Caco-2 (cell line): ENCODE measurements at regions not wholly inside any gene's neighbourhood (a gene's known extent, or its start where the extent isn't known, plus 50 kb on each side); places are given as distances from the start of the nearest gene placed in this dataset.

Experiments
- BruUV-seq: library from RNA; stranded (reverse); fragments of 400-500 nt; replicated peaks from 2 replicates; lab custom pipeline; 2021; lab: Mats Ljungman, UMichigan
- CTCF ChIA-PET: fragments of 300-600 bp; sonication (Branson Sonifier 250); formaldehyde crosslinking; loops from one replicate; lab custom pipeline; 2022; ENCODE audit warnings: antibody characterized with exemption; lab: Charles Lee
- POLR2A ChIA-PET: fragments of 300-600 bp; sonication (Branson Sonifier 250); formaldehyde crosslinking; loops from one replicate; lab custom pipeline; 2022; ENCODE audit warnings: antibody characterized with exemption; lab: Charles Lee
- DNase-seq, 2 experiments: peaks; one replicate each; pipeline versions ENCODE4 v3.0.0 to v3.0.0-alpha.2; 2020 to 2022
- H3K27me3 ChIP-seq: replicated peaks from 2 replicates; pipeline ENCODE4 v1.6.0; 2011; ENCODE audit warnings: low read length; ENCODE audit not compliant: control insufficient read depth, insufficient read depth
- H3K36me3 ChIP-seq: 2 replicates; pipeline ENCODE4 v1.5.1; 2011; ENCODE audit warnings: low read length; ENCODE audit not compliant: control insufficient read depth, insufficient read depth
- H3K4me1 ChIP-seq: fragments of 250-450 bp; sonication (Bioruptor Pico); 2 replicates; pipeline ENCODE4 v1.5.1; 2020; ENCODE audit warnings: mild to moderate bottlenecking
- H3K4me3 ChIP-seq: 2 replicates; pipeline ENCODE4 v1.5.1; 2011; ENCODE audit warnings: low read depth, mild to moderate bottlenecking, control low read depth, low read length
- H3K9me3 ChIP-seq: fragments of 250-450 bp; sonication (Bioruptor Pico); 2 replicates; pipeline ENCODE4 v1.5.1; 2020; ENCODE audit warnings: mild to moderate bottlenecking, moderate library complexity
- H3K27ac Mint-ChIP-seq: one replicate; pipeline ENCODE4 v1.8.0; 2022; ENCODE audit warnings: mixed read lengths; ENCODE audit not compliant: unreplicated experiment
- H3K27me3 Mint-ChIP-seq: one replicate; pipeline ENCODE4 v1.8.0; 2022; ENCODE audit warnings: mixed read lengths; ENCODE audit not compliant: insufficient read depth, unreplicated experiment
- H3K36me3 Mint-ChIP-seq: one replicate; pipeline ENCODE4 v1.8.0; 2022; ENCODE audit warnings: mild to moderate bottlenecking, mixed read lengths; ENCODE audit not compliant: insufficient read depth, unreplicated experiment
- H3K4me1 Mint-ChIP-seq: one replicate; pipeline ENCODE4 v1.8.0; 2022; ENCODE audit warnings: low read depth, mixed read lengths; ENCODE audit not compliant: unreplicated experiment
- H3K4me3 Mint-ChIP-seq: one replicate; pipeline ENCODE4 v1.8.0; 2022; ENCODE audit warnings: mild to moderate bottlenecking, moderate library complexity, mixed read lengths; ENCODE audit not compliant: unreplicated experiment
- H3K9me3 Mint-ChIP-seq: one replicate; pipeline ENCODE4 v1.8.0; 2022; ENCODE audit warnings: mixed read lengths; ENCODE audit not compliant: unreplicated experiment
- CTCF ChIP-seq, 2 experiments: fragments of 200-600 bp in 1 of 2; IDR thresholded peaks; 1 replicate in 1 of 2; 2 replicates in 1 of 2; pipeline versions ENCODE4 v1.5.1 to v1.8.0; 2011 to 2022; ENCODE audit warnings: antibody characterized with exemption in 1 of 2, control low read depth in 1 of 2, inconsistent platforms in 1 of 2, low read depth in 1 of 2, low read length in 1 of 2, mild to moderate bottlenecking in 1 of 2, moderate library complexity in 1 of 2; ENCODE audit not compliant: insufficient read depth in 1 of 2, severe bottlenecking in 1 of 2, unreplicated experiment in 1 of 2
- intact Hi-C: fragments of 100-400 bp; cut with micrococcal nuclease; formaldehyde crosslinking; loops from one replicate; pipeline ENCODE4 v1.10.0; 2022; ENCODE audit not compliant: unreplicated experiment

- Mint-ChIP-seq H3K9me3 (no peaks in the 10 kb centered on the region), H3K36me3 (no peaks in the 10 kb centered on the region), H3K27ac (peak overlapping the region; percentile 48), H3K4me3 (no peak overlapping the region), H3K4me1 (peaks cover 11% of the 10 kb centered on the region), H3K27me3 (no peaks in the 10 kb centered on the region)
- no peaks in the 10 kb centered on the region for H3K9me3 ChIP-seq
- no peak for TF ChIP-seq CTCF (IDR thresholded peaks at IDR 0.05; ENCODE audit: insufficient read depth in 1 of 2, low read depth in 1 of 2, low read length in 1 of 2, severe bottlenecking in 1 of 2, unreplicated experiment in 1 of 2)
- H3K36me3 ChIP-seq = no peaks in the 10 kb centered on the region
- H3K4me1 ChIP-seq = peaks cover 9% of the 10 kb centered on the region
- intact Hi-C loops = no loop called here
- no peak for DNase-seq
- no TSS peak for BruUV-seq
- H3K4me3 ChIP-seq = no peak overlapping the region
- H3K27me3 ChIP-seq = no peaks in the 10 kb centered on the region
- ChIA-PET POLR2A (no interaction called here), CTCF (no interaction called here)
These were observed 366.7 kb downstream of the SHQ1 start for GRCh38 chr3:72481542-72481941.

DNA sequence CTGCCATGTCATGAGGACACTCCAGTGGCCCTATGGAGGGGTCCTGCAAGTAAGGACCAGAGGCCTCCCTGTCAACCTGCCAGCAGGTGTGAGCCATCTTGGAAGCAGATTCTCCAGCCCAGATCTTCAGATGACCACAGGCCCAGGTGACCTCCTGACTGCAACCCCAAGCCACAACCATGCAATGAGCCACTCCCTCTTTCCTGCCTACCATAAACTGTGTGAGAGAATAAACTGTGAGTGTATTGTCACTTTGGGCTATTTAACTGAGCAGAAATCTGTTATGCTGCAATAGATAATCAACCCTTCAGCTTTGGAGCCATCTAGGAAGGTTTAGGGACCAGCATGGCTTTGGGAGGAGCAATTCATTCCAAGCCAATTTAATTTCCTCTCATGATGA is 367.9 kb downstream of the SHQ1 start:
- intact Hi-C loops = no loop called here

DNA sequence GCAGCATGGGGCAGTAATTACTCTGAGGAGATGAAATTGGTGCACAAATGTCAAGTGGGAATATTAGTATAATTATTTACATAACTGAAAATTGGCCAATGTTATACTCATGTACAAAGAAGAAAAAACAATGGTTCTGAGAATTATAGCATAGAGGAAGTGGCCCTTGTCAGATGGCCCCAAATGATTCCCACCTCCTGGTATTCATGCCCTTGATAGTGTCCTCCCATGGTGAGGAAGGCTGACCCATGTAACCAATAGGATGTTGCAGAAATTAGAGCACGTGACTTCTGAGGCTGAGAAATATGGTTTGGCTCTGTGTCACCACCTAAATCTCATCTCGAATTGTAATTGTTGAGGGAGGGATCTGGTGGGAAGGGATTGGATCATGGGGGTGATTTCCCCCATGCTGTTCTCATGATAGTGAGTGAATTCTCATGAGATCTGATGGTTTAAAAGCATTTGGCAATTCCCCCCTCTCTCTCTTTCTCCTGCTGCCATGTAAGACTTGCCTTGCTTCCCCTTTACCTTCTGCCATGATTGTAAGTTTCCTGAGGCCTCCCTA is 368.5 kb downstream of the SHQ1 start:
- no peaks in the 10 kb centered on the region for H3K36me3 Mint-ChIP-seq
- CTCF ChIA-PET = no interaction called here
- TF ChIP-seq CTCF (IDR thresholded peaks at IDR 0.05; ENCODE audit: insufficient read depth in 1 of 2, low read depth in 1 of 2, low read length in 1 of 2, severe bottlenecking in 1 of 2, unreplicated experiment in 1 of 2) = no peak

More for the DNA sequence above, 367.9 kb downstream of the SHQ1 start:
- Mint-ChIP-seq H3K27ac (no peak overlapping the region), H3K9me3 (no peaks in the 10 kb centered on the region), H3K4me1 (peaks cover 9% of the 10 kb centered on the region), H3K27me3 (no peaks in the 10 kb centered on the region), H3K36me3 (no peaks in the 10 kb centered on the region), H3K4me3 (no peak overlapping the region)
- Histone ChIP-seq H3K27me3 (no peaks in the 10 kb centered on the region), H3K36me3 (no peaks in the 10 kb centered on the region), H3K4me3 (no peak overlapping the region), H3K4me1 (peaks cover 9% of the 10 kb centered on the region), H3K9me3 (no peaks in the 10 kb centered on the region)
- DNase-seq = no peak
- no peak for TF ChIP-seq CTCF (IDR thresholded peaks at IDR 0.05; ENCODE audit: insufficient read depth in 1 of 2, low read depth in 1 of 2, low read length in 1 of 2, severe bottlenecking in 1 of 2, unreplicated experiment in 1 of 2)
- POLR2A ChIA-PET = no interaction called here
- CTCF ChIA-PET = no interaction called here
- BruUV-seq = no TSS peak

More for the DNA sequence above, 368.5 kb downstream of the SHQ1 start:
- intact Hi-C loops = no loop called here
- Mint-ChIP-seq H3K27me3 (no peaks in the 10 kb centered on the region), H3K4me3 (no peak overlapping the region), H3K9me3 (no peaks in the 10 kb centered on the region), H3K4me1 (peaks cover 9% of the 10 kb centered on the region), H3K27ac (no peak overlapping the region)
- Histone ChIP-seq H3K27me3 (no peaks in the 10 kb centered on the region), H3K4me3 (no peak overlapping the region), H3K9me3 (no peaks in the 10 kb centered on the region), H3K4me1 (peaks cover 9% of the 10 kb centered on the region), H3K36me3 (no peaks in the 10 kb centered on the region)
- POLR2A ChIA-PET = no interaction called here
- BruUV-seq = no TSS peak
- no peak for DNase-seq
